GM23338 (cell line): ENCODE measurements at regions not wholly inside any gene's neighbourhood (a gene's known extent, or its start where the extent isn't known, plus 50 kb on each side); places are given as distances from the start of the nearest gene placed in this dataset.

Experiments used
- ATAC-seq: fragments of 200-7000 bp; cut with Tn5 transposase; 3 replicates; pipeline ENCODE4 v1.9.1; 2020
- DNase-seq: peaks from one replicate; pipeline ENCODE4 v3.0.0-alpha.2; 2015; ENCODE audit warnings: low spot score
- H2AFZ ChIP-seq: fragments of 200-600 bp; sonication (generic); 2 replicates; pipeline ENCODE4 v1.8.0; 2016; ENCODE audit warnings: antibody characterized with exemption, mild to moderate bottlenecking, moderate library complexity
- H3F3A ChIP-seq: fragments of 200-600 bp; sonication (generic); replicated peaks from 2 replicates; pipeline ENCODE4 v1.8.0; 2017; ENCODE audit warnings: antibody characterized with exemption, mixed run types, low read depth
- H3K27ac ChIP-seq: fragments of 200-600 bp; sonication (generic); 2 replicates; pipeline ENCODE4 v1.6.1; 2016; ENCODE audit warnings: low read depth
- H3K27me3 ChIP-seq: fragments of 200-600 bp; sonication (generic); 2 replicates; pipeline ENCODE4 v1.8.0; 2016; ENCODE audit warnings: mild to moderate bottlenecking, mixed run types, moderate library complexity; ENCODE audit not compliant: insufficient read depth
- H3K36me3 ChIP-seq: fragments of 200-600 bp; sonication (generic); 2 replicates; pipeline ENCODE4 v1.8.0; 2016; ENCODE audit warnings: mild to moderate bottlenecking; ENCODE audit not compliant: insufficient read depth
- H3K4me1 ChIP-seq: fragments of 200-600 bp; sonication (generic); 2 replicates; pipeline ENCODE4 v1.8.0; 2016; ENCODE audit warnings: mild to moderate bottlenecking, moderate library complexity; ENCODE audit not compliant: insufficient read depth
- H3K4me2 ChIP-seq: fragments of 200-600 bp; sonication (generic); 2 replicates; pipeline ENCODE4 v1.7.1; 2017; ENCODE audit warnings: mixed run types
- H3K4me3 ChIP-seq: fragments of 200-600 bp; sonication (generic); 2 replicates; pipeline ENCODE4 v1.6.1; 2016; ENCODE audit warnings: mixed run types
- H3K79me2 ChIP-seq: fragments of 200-600 bp; sonication (generic); replicated peaks from 2 replicates; pipeline ENCODE4 v1.8.0; 2017; ENCODE audit warnings: mild to moderate bottlenecking; ENCODE audit not compliant: insufficient read depth
- H3K9me2 ChIP-seq: fragments of 200-600 bp; sonication (generic); 2 replicates; pipeline ENCODE4 v1.8.0; 2017; ENCODE audit not compliant: insufficient read depth
- H4K20me1 ChIP-seq: fragments of 200-600 bp; sonication (generic); replicated peaks from 2 replicates; pipeline ENCODE4 v1.8.0; 2017; ENCODE audit warnings: mild to moderate bottlenecking; ENCODE audit not compliant: insufficient read depth
- H3K27ac Mint-ChIP-seq: 2 replicates; pipeline ENCODE4 v1.8.0; 2020; ENCODE audit warnings: inconsistent platforms, mild to moderate bottlenecking, moderate library complexity, mixed read lengths
- H3K27me3 Mint-ChIP-seq: 3 replicates; pipeline ENCODE4 v1.8.0; 2022; ENCODE audit warnings: low read depth, mild to moderate bottlenecking, moderate library complexity, mixed read lengths, inconsistent platforms; ENCODE audit not compliant: insufficient read depth, poor library complexity
- H3K36me3 Mint-ChIP-seq: 3 replicates; pipeline ENCODE4 v1.8.0; 2021; ENCODE audit warnings: low read depth, mild to moderate bottlenecking, inconsistent platforms, moderate library complexity, mixed read lengths
- H3K4me1 Mint-ChIP-seq: 3 replicates; pipeline ENCODE4 v1.8.0; 2020; ENCODE audit warnings: mild to moderate bottlenecking, inconsistent platforms, mixed read lengths
- H3K4me3 Mint-ChIP-seq: 3 replicates; pipeline ENCODE4 v1.8.0; 2021; ENCODE audit warnings: moderate library complexity, mild to moderate bottlenecking, inconsistent platforms, mixed read lengths
- H3K9me3 Mint-ChIP-seq: 3 replicates; pipeline ENCODE4 v1.8.0; 2020; ENCODE audit warnings: moderate library complexity, mild to moderate bottlenecking, inconsistent platforms, mixed read lengths
- CREB1 ChIP-seq: fragments of 250-450 bp; sonication (Bioruptor Pico); IDR thresholded peaks from 2 replicates; pipeline ENCODE4 v1.5.0; 2020; ENCODE audit warnings: low read depth, mild to moderate bottlenecking, moderate library complexity
- CTCF ChIP-seq, 2 experiments: fragments of 200-600 bp in 1 of 2; sonication (generic) in 1 of 2; conservative IDR thresholded peaks; 2 replicates each; pipeline versions ENCODE4 v1.5.1 to v1.6.1; 2016 to 2017; ENCODE audit warnings: antibody characterized with exemption in 2 of 2, low read depth in 2 of 2, mild to moderate bottlenecking in 2 of 2, moderate library complexity in 1 of 2
- EZH2 ChIP-seq: fragments of 200-600 bp; sonication (generic); IDR thresholded peaks from one replicate; pipeline ENCODE4 v1.8.0; 2017; ENCODE audit warnings: antibody characterized with exemption, mild to moderate bottlenecking, low read depth; ENCODE audit not compliant: unreplicated experiment
- EZH2phosphoT487 ChIP-seq: fragments of 200-600 bp; sonication (generic); IDR thresholded peaks from one replicate; pipeline ENCODE4 v1.8.1; 2018; ENCODE audit warnings: antibody characterized with exemption; ENCODE audit not compliant: unreplicated experiment
- JUNB ChIP-seq: IDR thresholded peaks from one replicate; pipeline ENCODE4 v1.6.1; 2016; ENCODE audit warnings: antibody characterized with exemption; ENCODE audit not compliant: unreplicated experiment
- NANOG ChIP-seq: IDR thresholded peaks from 2 replicates; pipeline ENCODE4 v1.6.1; 2016; ENCODE audit warnings: antibody characterized with exemption, borderline replicate concordance
- POLR2AphosphoS5 ChIP-seq: IDR thresholded peaks from 2 replicates; pipeline ENCODE4 v1.6.1; 2016; ENCODE audit warnings: antibody characterized with exemption, low read depth
- STAT1 ChIP-seq: IDR thresholded peaks from one replicate; pipeline ENCODE4 v1.6.1; 2016; ENCODE audit warnings: antibody characterized with exemption; ENCODE audit not compliant: unreplicated experiment
- ZNF114 ChIP-seq: fragments of 250-450 bp; sonication (Bioruptor Pico); IDR thresholded peaks from 2 replicates; pipeline ENCODE4 v1.5.0; 2020; ENCODE audit warnings: mild to moderate bottlenecking, moderate library complexity
- TF ChIP-seq, protein P1 (sequence below): IDR thresholded peaks from 2 replicates; pipeline ENCODE4 v1.6.1; 2016; ENCODE audit warnings: antibody characterized with exemption
- TF ChIP-seq, protein P2 (sequence below): fragments of 250-450 bp; sonication (Bioruptor Pico); IDR thresholded peaks from 2 replicates; pipeline ENCODE4 v1.5.0; 2020; ENCODE audit warnings: mild to moderate bottlenecking, moderate library complexity
- TF ChIP-seq, protein P3 (sequence below): IDR thresholded peaks from one replicate; pipeline ENCODE4 v1.6.1; 2018; ENCODE audit warnings: antibody characterized with exemption; ENCODE audit not compliant: unreplicated experiment

- Histone ChIP-seq H3K4me1 (no peaks in the 10 kb centered on the region), H3K4me2 (no peak overlapping the region), H4K20me1 (no peaks in the 10 kb centered on the region), H3K36me3 (no peaks in the 10 kb centered on the region), H2AFZ (no peak overlapping the region), H3K27me3 (no peaks in the 10 kb centered on the region), H3K9me2 (no peaks in the 10 kb centered on the region), H3K79me2 (no peaks in the 10 kb centered on the region), H3K27ac (no peak overlapping the region), H3K4me3 (no peak overlapping the region), H3F3A (no peaks in the 10 kb centered on the region)
- Mint-ChIP-seq H3K4me3 (no peak overlapping the region), H3K36me3 (no peaks in the 10 kb centered on the region), H3K27me3 (no peaks in the 10 kb centered on the region), H3K4me1 (no peaks in the 10 kb centered on the region), H3K9me3 (no peaks in the 10 kb centered on the region), H3K27ac (no peak overlapping the region)
- TF ChIP-seq, protein P1, sequence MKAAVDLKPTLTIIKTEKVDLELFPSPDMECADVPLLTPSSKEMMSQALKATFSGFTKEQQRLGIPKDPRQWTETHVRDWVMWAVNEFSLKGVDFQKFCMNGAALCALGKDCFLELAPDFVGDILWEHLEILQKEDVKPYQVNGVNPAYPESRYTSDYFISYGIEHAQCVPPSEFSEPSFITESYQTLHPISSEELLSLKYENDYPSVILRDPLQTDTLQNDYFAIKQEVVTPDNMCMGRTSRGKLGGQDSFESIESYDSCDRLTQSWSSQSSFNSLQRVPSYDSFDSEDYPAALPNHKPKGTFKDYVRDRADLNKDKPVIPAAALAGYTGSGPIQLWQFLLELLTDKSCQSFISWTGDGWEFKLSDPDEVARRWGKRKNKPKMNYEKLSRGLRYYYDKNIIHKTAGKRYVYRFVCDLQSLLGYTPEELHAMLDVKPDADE = no peak
- no peak for TF ChIP-seq JUNB
- no peak for TF ChIP-seq STAT1
- TF ChIP-seq POLR2AphosphoS5 = no peak
- TF ChIP-seq NANOG = no peak
- TF ChIP-seq, protein P2, sequence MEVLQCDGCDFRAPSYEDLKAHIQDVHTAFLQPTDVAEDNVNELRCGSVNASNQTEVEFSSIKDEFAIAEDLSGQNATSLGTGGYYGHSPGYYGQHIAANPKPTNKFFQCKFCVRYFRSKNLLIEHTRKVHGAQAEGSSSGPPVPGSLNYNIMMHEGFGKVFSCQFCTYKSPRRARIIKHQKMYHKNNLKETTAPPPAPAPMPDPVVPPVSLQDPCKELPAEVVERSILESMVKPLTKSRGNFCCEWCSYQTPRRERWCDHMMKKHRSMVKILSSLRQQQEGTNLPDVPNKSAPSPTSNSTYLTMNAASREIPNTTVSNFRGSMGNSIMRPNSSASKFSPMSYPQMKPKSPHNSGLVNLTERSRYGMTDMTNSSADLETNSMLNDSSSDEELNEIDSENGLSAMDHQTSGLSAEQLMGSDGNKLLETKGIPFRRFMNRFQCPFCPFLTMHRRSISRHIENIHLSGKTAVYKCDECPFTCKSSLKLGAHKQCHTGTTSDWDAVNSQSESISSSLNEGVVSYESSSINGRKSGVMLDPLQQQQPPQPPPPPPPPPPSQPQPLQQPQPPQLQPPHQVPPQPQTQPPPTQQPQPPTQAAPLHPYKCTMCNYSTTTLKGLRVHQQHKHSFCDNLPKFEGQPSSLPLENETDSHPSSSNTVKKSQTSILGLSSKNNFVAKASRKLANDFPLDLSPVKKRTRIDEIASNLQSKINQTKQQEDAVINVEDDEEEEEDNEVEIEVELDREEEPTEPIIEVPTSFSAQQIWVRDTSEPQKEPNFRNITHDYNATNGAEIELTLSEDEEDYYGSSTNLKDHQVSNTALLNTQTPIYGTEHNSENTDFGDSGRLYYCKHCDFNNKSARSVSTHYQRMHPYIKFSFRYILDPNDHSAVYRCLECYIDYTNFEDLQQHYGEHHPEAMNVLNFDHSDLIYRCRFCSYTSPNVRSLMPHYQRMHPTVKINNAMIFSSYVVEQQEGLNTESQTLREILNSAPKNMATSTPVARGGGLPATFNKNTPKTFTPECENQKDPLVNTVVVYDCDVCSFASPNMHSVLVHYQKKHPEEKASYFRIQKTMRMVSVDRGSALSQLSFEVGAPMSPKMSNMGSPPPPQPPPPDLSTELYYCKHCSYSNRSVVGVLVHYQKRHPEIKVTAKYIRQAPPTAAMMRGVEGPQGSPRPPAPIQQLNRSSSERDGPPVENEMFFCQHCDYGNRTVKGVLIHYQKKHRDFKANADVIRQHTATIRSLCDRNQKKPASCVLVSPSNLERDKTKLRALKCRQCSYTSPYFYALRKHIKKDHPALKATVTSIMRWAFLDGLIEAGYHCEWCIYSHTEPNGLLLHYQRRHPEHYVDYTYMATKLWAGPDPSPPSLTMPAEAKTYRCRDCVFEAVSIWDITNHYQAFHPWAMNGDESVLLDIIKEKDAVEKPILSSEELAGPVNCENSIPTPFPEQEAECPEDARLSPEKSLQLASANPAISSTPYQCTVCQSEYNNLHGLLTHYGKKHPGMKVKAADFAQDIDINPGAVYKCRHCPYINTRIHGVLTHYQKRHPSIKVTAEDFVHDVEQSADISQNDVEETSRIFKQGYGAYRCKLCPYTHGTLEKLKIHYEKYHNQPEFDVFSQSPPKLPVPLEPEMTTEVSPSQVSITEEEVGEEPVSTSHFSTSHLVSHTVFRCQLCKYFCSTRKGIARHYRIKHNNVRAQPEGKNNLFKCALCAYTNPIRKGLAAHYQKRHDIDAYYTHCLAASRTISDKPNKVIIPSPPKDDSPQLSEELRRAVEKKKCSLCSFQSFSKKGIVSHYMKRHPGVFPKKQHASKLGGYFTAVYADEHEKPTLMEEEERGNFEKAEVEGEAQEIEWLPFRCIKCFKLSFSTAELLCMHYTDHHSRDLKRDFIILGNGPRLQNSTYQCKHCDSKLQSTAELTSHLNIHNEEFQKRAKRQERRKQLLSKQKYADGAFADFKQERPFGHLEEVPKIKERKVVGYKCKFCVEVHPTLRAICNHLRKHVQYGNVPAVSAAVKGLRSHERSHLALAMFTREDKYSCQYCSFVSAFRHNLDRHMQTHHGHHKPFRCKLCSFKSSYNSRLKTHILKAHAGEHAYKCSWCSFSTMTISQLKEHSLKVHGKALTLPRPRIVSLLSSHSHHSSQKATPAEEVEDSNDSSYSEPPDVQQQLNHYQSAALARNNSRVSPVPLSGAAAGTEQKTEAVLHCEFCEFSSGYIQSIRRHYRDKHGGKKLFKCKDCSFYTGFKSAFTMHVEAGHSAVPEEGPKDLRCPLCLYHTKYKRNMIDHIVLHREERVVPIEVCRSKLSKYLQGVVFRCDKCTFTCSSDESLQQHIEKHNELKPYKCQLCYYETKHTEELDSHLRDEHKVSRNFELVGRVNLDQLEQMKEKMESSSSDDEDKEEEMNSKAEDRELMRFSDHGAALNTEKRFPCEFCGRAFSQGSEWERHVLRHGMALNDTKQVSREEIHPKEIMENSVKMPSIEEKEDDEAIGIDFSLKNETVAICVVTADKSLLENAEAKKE (CRISPR knock-in tag) = no peak
- TF ChIP-seq EZH2 = no peak
- TF ChIP-seq CTCF (conservative IDR thresholded peaks at IDR 0.05; ENCODE audit: low read depth in 2 of 2) = no peak
- TF ChIP-seq, protein P3, sequence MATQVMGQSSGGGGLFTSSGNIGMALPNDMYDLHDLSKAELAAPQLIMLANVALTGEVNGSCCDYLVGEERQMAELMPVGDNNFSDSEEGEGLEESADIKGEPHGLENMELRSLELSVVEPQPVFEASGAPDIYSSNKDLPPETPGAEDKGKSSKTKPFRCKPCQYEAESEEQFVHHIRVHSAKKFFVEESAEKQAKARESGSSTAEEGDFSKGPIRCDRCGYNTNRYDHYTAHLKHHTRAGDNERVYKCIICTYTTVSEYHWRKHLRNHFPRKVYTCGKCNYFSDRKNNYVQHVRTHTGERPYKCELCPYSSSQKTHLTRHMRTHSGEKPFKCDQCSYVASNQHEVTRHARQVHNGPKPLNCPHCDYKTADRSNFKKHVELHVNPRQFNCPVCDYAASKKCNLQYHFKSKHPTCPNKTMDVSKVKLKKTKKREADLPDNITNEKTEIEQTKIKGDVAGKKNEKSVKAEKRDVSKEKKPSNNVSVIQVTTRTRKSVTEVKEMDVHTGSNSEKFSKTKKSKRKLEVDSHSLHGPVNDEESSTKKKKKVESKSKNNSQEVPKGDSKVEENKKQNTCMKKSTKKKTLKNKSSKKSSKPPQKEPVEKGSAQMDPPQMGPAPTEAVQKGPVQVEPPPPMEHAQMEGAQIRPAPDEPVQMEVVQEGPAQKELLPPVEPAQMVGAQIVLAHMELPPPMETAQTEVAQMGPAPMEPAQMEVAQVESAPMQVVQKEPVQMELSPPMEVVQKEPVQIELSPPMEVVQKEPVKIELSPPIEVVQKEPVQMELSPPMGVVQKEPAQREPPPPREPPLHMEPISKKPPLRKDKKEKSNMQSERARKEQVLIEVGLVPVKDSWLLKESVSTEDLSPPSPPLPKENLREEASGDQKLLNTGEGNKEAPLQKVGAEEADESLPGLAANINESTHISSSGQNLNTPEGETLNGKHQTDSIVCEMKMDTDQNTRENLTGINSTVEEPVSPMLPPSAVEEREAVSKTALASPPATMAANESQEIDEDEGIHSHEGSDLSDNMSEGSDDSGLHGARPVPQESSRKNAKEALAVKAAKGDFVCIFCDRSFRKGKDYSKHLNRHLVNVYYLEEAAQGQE = no peak
- TF ChIP-seq ZNF114 (CRISPR knock-in tag) = no peak
- no peak for TF ChIP-seq CREB1
- TF ChIP-seq EZH2phosphoT487 = no peak
- DNase-seq = no peak
- ATAC-seq = no peak
Observed at GRCh38 chr15:53412542-53412941, 346.9 kb downstream of the WDR72 start.
